ENCODE measurements at regions not wholly inside any gene's neighbourhood (a gene's known extent, or its start where the extent isn't known, plus 50 kb on each side); places are given as distances from the start of the nearest gene placed in this dataset.

DNA sequence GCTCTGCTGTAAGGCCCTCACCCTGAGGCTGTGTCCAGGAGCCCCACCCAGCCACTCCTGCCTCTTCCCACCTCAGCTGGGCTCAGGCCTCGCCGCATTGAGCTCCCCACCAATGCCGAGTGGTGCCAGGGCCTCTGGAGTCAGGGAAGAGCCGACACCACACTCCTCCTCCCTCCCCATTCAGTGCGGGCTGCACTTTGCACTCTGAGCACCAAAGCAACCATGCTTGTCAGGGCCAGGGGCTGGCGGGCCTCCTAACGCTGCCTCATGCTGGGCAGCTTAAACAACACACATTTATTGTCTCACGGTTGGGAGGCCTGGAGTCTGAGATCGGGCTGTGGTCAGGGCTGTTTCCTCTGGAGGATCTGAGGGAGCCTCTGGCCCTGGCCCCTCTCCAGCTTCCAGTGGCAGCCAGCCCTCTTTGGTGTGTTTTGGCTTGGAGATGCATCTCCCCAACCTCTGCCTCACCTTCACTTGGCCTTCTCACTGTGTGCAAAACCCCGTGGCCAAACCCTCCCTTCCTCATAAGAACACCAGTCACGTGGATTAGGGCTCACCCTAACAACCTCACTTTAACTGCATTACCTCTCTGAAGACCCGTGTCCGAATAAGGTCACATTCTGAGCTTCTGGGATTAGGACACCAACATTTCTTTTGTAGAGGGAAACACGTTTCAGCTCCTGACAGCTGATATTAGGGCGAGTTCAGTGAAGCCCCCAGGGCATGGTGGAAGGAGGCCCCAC, 157.8 kb downstream of the MED10 start:
- TF ChIP-seq, protein P1, sequence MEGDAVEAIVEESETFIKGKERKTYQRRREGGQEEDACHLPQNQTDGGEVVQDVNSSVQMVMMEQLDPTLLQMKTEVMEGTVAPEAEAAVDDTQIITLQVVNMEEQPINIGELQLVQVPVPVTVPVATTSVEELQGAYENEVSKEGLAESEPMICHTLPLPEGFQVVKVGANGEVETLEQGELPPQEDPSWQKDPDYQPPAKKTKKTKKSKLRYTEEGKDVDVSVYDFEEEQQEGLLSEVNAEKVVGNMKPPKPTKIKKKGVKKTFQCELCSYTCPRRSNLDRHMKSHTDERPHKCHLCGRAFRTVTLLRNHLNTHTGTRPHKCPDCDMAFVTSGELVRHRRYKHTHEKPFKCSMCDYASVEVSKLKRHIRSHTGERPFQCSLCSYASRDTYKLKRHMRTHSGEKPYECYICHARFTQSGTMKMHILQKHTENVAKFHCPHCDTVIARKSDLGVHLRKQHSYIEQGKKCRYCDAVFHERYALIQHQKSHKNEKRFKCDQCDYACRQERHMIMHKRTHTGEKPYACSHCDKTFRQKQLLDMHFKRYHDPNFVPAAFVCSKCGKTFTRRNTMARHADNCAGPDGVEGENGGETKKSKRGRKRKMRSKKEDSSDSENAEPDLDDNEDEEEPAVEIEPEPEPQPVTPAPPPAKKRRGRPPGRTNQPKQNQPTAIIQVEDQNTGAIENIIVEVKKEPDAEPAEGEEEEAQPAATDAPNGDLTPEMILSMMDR (IDR thresholded peaks at IDR 0.05; ENCODE audit: insufficient read depth, low read length), result no peak
- no peak for DNase-seq (ENCODE audit: low read depth)
- no peak overlapping the region for H3K4me3 ChIP-seq (ENCODE audit: low read depth, low read length)

DNA sequence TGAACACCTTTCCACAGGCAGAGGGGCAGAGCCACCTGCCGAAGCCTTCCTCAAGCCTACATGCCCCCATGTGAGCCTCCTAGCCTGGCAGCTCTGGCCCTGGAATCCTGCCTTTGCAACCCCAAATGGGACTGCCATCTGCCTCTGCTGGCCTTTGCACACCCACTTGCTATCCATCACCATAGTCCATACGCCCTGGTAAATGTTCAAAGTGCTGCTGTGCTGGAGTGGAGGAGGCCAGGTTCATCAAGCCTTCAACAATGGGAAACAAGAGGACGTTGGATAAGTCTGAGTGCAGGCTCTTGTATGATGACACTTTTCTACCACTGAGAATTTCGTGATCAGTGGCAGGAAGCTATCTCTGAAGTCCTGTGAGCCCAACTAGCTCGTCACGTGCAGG, 159.8 kb downstream of the MED10 start:
- no peak overlapping the region for H3K4me3 ChIP-seq (ENCODE audit: low read depth, low read length)
- TF ChIP-seq, protein P1 (IDR thresholded peaks at IDR 0.05; ENCODE audit: insufficient read depth, low read length), result no peak
- no peak for DNase-seq (ENCODE audit: low read depth)

DNA sequence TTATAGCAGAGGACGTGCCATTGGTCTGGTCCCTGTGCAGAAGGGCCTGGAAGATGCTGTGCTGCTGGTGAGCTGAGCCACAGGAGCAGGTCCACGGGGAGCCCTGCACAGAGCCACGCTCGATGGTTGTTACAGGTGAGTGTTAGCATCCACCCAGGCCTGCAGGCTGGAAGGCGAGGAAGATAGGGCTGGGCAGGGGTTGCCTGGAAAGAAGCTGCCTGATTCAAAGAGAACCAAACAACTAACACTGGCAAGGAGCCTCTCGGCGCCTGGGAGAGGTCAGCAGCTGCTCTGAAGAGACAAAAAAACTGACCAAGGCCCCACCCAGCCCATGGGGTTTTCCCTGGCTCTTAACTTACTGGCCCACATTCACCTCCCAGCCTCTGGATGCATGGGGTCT, 160.2 kb downstream of the MED10 start:
- DNase-seq (ENCODE audit: low read depth), result no peak
- TF ChIP-seq, protein P1 (IDR thresholded peaks at IDR 0.05; ENCODE audit: insufficient read depth, low read length), result no peak
- no peak overlapping the region for H3K4me3 ChIP-seq (ENCODE audit: low read depth, low read length)

DNA sequence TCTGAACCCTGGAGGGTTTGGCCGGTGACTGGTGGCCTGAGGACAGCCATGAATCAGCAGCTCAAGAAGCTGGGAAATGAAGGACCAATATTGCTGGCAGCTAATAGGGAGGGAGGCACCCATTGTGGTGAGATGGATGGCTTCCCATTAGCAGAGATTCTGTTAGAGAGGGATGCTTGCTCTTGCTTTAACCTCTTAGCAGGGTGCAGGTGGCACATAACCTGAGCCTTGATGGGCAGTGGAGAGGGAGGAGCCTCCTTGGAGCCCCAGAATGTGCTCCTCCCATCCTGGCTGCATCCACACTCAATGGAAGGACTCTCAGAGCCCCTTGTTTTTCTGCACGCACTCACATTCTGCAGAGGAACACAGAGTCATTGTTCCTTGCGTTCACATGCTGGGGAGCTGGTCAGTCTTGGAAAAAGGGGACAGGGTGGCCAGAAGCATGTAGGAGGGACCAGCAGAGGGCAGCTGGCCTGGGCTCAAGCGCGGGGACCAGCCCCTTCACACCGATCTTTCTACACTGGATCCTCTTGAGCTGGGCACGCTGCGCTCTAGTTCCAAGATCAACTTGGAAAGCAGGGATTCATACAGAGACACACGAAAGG, 161.8 kb downstream of the MED10 start:
- no peak for DNase-seq (ENCODE audit: low read depth)
- H3K4me3 ChIP-seq (ENCODE audit: low read depth, low read length), result no peak overlapping the region
- TF ChIP-seq, protein P1 (IDR thresholded peaks at IDR 0.05; ENCODE audit: insufficient read depth, low read length), result no peak

DNA sequence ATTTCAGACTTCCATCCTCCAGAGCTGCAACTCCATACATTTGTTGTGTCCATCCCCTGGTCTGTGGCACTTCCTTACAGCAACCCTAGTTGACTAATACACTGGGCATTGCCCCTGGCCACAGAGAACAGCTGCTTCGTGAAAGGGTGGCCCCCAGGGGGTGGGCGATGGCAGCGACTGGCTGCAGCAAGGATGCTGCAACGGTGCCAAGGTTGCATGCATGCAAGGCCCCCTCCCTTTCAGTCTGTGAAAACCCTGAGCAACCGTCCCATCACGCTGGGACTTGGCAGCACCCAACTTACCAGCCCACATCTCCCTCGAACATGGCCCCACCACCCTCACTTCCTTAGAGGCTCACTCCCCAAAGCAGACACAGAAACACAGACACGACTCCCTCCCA, 162.5 kb downstream of the MED10 start:
- no peak overlapping the region for H3K4me3 ChIP-seq (ENCODE audit: low read depth, low read length)
- no peak for DNase-seq (ENCODE audit: low read depth)
- TF ChIP-seq, protein P1 (IDR thresholded peaks at IDR 0.05; ENCODE audit: insufficient read depth, low read length), result no peak

DNA sequence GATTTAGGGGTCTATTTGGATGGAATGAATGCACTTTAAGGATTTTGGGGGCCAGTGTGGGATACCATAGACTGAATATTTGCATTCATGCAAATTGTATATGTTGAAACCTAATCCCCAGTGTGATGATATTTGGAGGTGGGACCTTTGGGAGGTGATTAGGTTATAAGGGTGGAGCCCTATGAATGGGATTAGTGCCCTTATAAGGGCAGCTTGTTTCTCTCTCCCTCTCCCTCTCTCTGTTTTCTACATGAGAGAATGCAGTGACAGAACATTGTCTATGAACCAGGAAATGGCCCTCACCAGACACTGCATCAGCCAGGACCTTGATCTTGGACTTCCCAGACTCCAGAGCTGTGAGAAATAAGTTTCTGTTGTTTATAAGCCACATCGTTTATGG, 166.1 kb downstream of the MED10 start:
- DNase-seq (ENCODE audit: low read depth), result no peak
- TF ChIP-seq, protein P1 (IDR thresholded peaks at IDR 0.05; ENCODE audit: insufficient read depth, low read length), result no peak
- H3K4me3 ChIP-seq (ENCODE audit: low read depth, low read length), result no peak overlapping the region
